CD8-positive, alpha-beta memory T cell (primary cell): ENCODE measurements at regions not wholly inside any gene's neighbourhood (a gene's known extent, or its start where the extent isn't known, plus 50 kb on each side); places are given as distances from the start of the nearest gene placed in this dataset.

Experiments used
- CTCF ChIA-PET: fragments of 350-600 bp; sonication (Branson Sonifier 250); formaldehyde crosslinking; loops from one replicate; lab custom pipeline; 2021; ENCODE audit warnings: antibody characterized with exemption; lab: Charles Lee
- POLR2A ChIA-PET: fragments of 350-600 bp; sonication (Branson Sonifier 250); formaldehyde crosslinking; loops from one replicate; lab custom pipeline; 2021; ENCODE audit warnings: antibody characterized with exemption; lab: Charles Lee
- DNase-seq, 5 donors: peaks; one replicate each; pipeline versions ENCODE4 v3.0.0 to v3.0.0-alpha.2; 2020 to 2022; ENCODE audit warnings: mixed read lengths in 1 of 5
- H3K27ac ChIP-seq: one replicate; pipeline ENCODE4 v1.7.0; 2013; ENCODE audit warnings: low read depth, mild to moderate bottlenecking, low read length, moderate library complexity
- H3K27me3 ChIP-seq: 2 replicates; pipeline ENCODE4 v1.7.0; 2013; ENCODE audit warnings: low read length, mild to moderate bottlenecking; ENCODE audit not compliant: insufficient read depth, poor library complexity, severe bottlenecking
- H3K36me3 ChIP-seq: 2 replicates; pipeline ENCODE4 v1.7.0; 2013; ENCODE audit warnings: mild to moderate bottlenecking, low read length, moderate library complexity; ENCODE audit not compliant: insufficient read depth
- H3K4me1 ChIP-seq: 2 replicates; pipeline ENCODE4 v1.7.0; 2013; ENCODE audit warnings: mild to moderate bottlenecking, low read length, moderate library complexity; ENCODE audit not compliant: insufficient read depth
- H3K4me3 ChIP-seq: 2 replicates; pipeline ENCODE4 v1.7.0; 2013; ENCODE audit warnings: mild to moderate bottlenecking, low read length
- H3K9me3 ChIP-seq: 2 replicates; pipeline ENCODE4 v1.7.0; 2013; ENCODE audit warnings: mild to moderate bottlenecking, low read length
- H3K27ac Mint-ChIP-seq, 8 donors: one replicate each; pipeline ENCODE4 v1.8.0; 2020 to 2021; ENCODE audit warnings: mixed read lengths in 8 of 8, mild to moderate bottlenecking in 6 of 8, inconsistent platforms in 3 of 8, moderate library complexity in 3 of 8
- H3K27me3 Mint-ChIP-seq, 2 donors: one replicate each; pipeline ENCODE4 v1.8.0; 2020 to 2021; ENCODE audit warnings: mixed read lengths in 2 of 2, mild to moderate bottlenecking in 1 of 2, moderate library complexity in 1 of 2
- H3K36me3 Mint-ChIP-seq, 3 donors: one replicate each; pipeline ENCODE4 v1.8.0; 2020 to 2021; ENCODE audit warnings: mixed read lengths in 3 of 3, inconsistent platforms in 1 of 3, mild to moderate bottlenecking in 1 of 3
- H3K4me1 Mint-ChIP-seq, 3 donors: one replicate each; pipeline ENCODE4 v1.8.0; 2020 to 2021; ENCODE audit warnings: mixed read lengths in 3 of 3, inconsistent platforms in 1 of 3, mild to moderate bottlenecking in 1 of 3
- H3K4me3 Mint-ChIP-seq, 7 donors: one replicate each; pipeline ENCODE4 v1.8.0; 2020 to 2021; ENCODE audit warnings: mixed read lengths in 7 of 7, mild to moderate bottlenecking in 6 of 7, moderate library complexity in 4 of 7, inconsistent platforms in 2 of 7
- H3K9me3 Mint-ChIP-seq, 5 donors: one replicate each; pipeline ENCODE4 v1.8.0; 2020 to 2022; ENCODE audit warnings: mixed read lengths in 5 of 5, mild to moderate bottlenecking in 3 of 5, moderate library complexity in 2 of 5, inconsistent platforms in 1 of 5

DNA sequence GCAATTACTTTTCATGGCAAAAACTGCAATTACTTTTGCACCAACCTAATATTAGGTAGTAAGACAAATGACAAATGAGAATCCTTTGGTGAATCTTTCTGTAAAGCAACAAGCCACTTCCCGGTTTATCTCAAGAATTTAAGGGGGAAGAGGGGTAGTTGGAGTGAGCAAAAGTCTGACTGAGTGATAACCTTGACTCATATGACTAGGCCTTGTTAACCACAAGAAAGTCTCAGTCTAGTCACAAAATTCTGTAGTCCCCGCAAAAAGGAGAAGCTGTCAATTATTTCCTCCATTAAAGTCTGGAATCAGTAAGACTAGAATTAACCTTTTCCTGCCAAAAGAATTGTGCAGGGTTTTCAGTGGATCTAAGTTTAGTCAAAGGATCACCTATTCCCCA, 72.2 kb upstream of the GNAO1 start:
- H3K4me3 ChIP-seq, result no peak overlapping the region
- ChIA-PET POLR2A (interaction anchor here (0.7 kb wide), 1 partner anchor 47 kb away, joined by 3 read pairs; no protein-coding TSS in a partner anchor), CTCF (no interaction called here)
- H3K36me3 ChIP-seq, result no peaks in the 10 kb centered on the region
- Mint-ChIP-seq H3K27ac (peak overlapping the region in 1 of 8 donors; percentile 70), H3K9me3 (no peaks in the 10 kb centered on the region), H3K4me3 (no peak overlapping the region), H3K4me1 (peaks cover 0 to 10% (median 2%) of the 10 kb centered on the region in 3 donors), H3K27me3 (peaks cover 5% of the 10 kb centered on the region in 2 donors), H3K36me3 (no peaks in the 10 kb centered on the region)
- no peak overlapping the region for H3K27ac ChIP-seq
- H3K9me3 ChIP-seq, result no peaks in the 10 kb centered on the region
- H3K4me1 ChIP-seq, result no peaks in the 10 kb centered on the region
- DNase-seq, result no peak
- no peaks in the 10 kb centered on the region for H3K27me3 ChIP-seq

DNA sequence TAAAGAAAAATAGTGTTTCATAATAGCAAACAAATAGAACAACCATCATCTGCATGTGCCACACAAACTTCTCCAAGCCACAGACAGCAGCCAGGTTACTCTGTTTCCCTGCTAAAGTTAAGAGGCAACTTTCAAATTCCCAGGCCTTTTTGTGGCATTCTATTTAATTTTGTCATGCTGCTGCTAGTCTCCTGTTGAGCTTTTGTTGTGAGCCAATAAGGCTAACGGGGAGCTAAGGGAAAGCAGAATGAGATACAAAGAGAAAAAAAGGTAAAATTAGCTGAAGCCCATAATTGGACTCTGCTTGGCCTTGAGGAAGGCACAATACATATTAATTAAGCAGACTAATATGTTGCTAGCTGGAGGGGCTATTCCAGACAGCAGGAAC, 74.7 kb upstream of the GNAO1 start:
- no peak overlapping the region for H3K4me3 Mint-ChIP-seq
- H3K9me3 Mint-ChIP-seq, result no peaks in the 10 kb centered on the region
- no peaks in the 10 kb centered on the region for H3K4me1 ChIP-seq
- H3K27ac ChIP-seq, result no peak overlapping the region
- POLR2A ChIA-PET, result no interaction called here
- H3K4me3 ChIP-seq, result no peak overlapping the region
- peaks cover 0 to 5% of the 10 kb centered on the region in 2 donors for H3K27me3 Mint-ChIP-seq
- peaks cover 0 to 10% (median 2%) of the 10 kb centered on the region in 3 donors for H3K4me1 Mint-ChIP-seq
- no peaks in the 10 kb centered on the region for H3K27me3 ChIP-seq
- no peaks in the 10 kb centered on the region for H3K36me3 ChIP-seq
- DNase-seq, result no peak
- no peak overlapping the region for H3K27ac Mint-ChIP-seq
- H3K36me3 Mint-ChIP-seq, result no peaks in the 10 kb centered on the region
- no peaks in the 10 kb centered on the region for H3K9me3 ChIP-seq
- CTCF ChIA-PET, result no interaction called here

DNA sequence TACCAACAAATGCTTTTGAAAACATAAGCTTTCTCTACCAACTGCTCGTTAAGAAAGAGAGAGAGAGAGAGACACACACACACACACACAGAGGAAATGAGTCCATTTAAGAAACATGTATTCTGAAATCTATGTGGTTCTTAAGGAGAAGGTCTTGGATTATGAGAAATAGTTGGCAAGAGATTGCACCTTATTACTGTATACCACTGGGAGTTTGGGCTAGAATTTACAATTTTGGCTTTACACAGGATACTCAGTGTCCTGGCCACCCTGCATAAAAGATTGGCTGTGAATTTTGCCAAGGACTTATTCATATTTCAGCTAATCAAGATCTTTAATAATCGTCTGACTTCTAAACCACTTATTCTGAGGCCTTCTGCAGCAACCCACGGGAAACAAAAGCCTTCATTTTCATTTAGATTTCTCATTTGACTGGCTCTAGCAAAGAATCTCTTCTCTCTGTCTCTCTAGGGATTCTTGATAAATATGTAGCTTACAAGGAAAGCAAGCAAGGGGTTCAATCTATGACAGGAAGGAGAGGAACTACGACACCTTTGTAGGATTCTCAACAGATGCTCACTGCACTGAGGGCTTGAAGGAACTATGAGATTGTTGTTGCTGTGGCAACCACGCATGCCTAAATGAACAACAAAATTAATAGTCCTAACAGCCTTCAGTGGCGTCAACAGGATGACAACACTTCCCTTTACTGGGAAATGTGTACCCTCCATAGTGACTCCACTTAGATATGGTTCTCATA, 75.3 kb upstream of the GNAO1 start:
- POLR2A ChIA-PET, result no interaction called here
- H3K9me3 ChIP-seq, result no peaks in the 10 kb centered on the region
- H3K4me1 Mint-ChIP-seq, result peaks cover 0 to 7% (median 2%) of the 10 kb centered on the region in 3 donors
- peaks cover 0 to 5% of the 10 kb centered on the region in 2 donors for H3K27me3 Mint-ChIP-seq
- no peaks in the 10 kb centered on the region for H3K9me3 Mint-ChIP-seq
- CTCF ChIA-PET, result no interaction called here
- H3K36me3 Mint-ChIP-seq, result no peaks in the 10 kb centered on the region
- H3K27ac ChIP-seq, result no peak overlapping the region
- no peak overlapping the region for H3K4me3 ChIP-seq
- peak overlapping the region in 2 of 8 donors; percentile 17 to 23 for H3K27ac Mint-ChIP-seq
- no peaks in the 10 kb centered on the region for H3K36me3 ChIP-seq
- DNase-seq, result no peak
- no peaks in the 10 kb centered on the region for H3K4me1 ChIP-seq
- no peaks in the 10 kb centered on the region for H3K27me3 ChIP-seq
- no peak overlapping the region for H3K4me3 Mint-ChIP-seq

DNA sequence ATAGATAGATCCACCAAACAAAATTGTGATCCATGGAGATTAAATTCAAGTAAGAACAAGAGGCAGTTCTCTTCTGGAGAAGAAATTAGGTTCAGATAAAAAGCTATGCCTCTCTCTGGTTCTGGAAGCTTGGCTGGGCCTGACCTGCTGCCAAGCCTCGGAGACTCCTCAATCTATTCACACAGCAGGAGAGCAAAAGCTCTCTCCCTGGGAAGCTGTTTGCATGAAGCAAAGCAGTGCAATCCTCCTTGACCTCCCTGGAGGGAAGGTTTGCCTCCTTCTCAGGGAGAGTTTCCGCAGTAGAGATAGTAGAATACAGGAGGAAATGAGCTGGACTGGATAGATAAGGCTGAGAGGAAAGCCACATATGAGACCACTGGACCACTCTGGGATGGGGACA, 78.1 kb upstream of the GNAO1 start:
- H3K4me1 Mint-ChIP-seq, result no peaks in the 10 kb centered on the region
- CTCF ChIA-PET, result no interaction called here

DNA sequence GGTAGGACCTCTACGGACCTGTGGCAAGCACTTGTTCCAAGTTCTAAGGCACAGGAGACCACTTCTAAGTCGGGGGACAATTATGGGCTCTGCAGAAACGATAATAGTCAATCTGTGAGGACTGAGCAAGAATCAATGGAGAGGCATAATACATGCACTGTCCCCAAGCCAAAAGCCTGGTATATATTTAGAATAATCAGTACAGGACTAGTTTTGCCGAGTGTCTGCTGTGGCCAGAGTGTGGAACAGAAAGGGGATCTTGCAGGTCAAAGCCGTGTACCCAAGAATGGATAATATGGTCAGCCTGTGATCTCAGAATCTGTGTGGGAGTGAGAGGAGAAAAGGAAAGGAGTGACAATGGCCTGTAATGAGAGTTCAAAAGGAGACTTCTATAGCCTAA, 80.2 kb upstream of the GNAO1 start:
- Histone ChIP-seq H3K36me3 (no peaks in the 10 kb centered on the region), H3K27ac (no peak overlapping the region), H3K4me3 (no peak overlapping the region), H3K4me1 (no peaks in the 10 kb centered on the region), H3K27me3 (no peaks in the 10 kb centered on the region), H3K9me3 (no peaks in the 10 kb centered on the region)
- POLR2A ChIA-PET, result no interaction called here
- Mint-ChIP-seq H3K36me3 (no peaks in the 10 kb centered on the region), H3K27me3 (peaks cover 0 to 3% of the 10 kb centered on the region in 2 donors), H3K4me3 (no peak overlapping the region), H3K27ac (no peak overlapping the region), H3K4me1 (no peaks in the 10 kb centered on the region), H3K9me3 (no peaks in the 10 kb centered on the region)
- CTCF ChIA-PET, result no interaction called here
- no peak for DNase-seq

More for the DNA sequence above, 78.1 kb upstream of the GNAO1 start:
- Mint-ChIP-seq H3K27ac (no peak overlapping the region), H3K4me3 (no peak overlapping the region), H3K9me3 (no peaks in the 10 kb centered on the region), H3K27me3 (peaks cover 0 to 4% of the 10 kb centered on the region in 2 donors), H3K36me3 (no peaks in the 10 kb centered on the region)
- H3K36me3 ChIP-seq, result no peaks in the 10 kb centered on the region
- POLR2A ChIA-PET, result no interaction called here
- H3K4me3 ChIP-seq, result no peak overlapping the region
- no peaks in the 10 kb centered on the region for H3K27me3 ChIP-seq
- H3K27ac ChIP-seq, result no peak overlapping the region
- H3K9me3 ChIP-seq, result no peaks in the 10 kb centered on the region
- H3K4me1 ChIP-seq, result no peaks in the 10 kb centered on the region
- no peak for DNase-seq

DNA sequence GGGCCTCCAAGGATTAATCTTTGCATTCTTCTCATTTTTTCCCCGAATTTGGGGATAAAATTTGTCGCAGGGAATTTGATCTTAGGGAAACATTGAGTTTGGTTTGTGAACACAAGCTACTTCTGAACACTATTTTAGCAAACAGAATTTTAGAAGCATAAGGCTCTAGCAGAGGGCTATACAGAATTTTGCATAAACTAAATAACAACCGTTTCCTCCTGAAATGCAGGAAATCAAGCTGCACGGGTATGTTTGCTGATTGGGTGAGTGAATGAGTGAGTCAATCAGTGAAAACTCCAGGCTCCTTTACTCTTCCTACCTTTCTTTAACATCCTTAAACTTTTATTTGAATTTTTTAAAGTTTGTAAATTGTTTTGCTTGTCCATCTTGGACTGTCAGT, 81.3 kb upstream of the GNAO1 start:
- no peaks in the 10 kb centered on the region for H3K36me3 Mint-ChIP-seq

DNA sequence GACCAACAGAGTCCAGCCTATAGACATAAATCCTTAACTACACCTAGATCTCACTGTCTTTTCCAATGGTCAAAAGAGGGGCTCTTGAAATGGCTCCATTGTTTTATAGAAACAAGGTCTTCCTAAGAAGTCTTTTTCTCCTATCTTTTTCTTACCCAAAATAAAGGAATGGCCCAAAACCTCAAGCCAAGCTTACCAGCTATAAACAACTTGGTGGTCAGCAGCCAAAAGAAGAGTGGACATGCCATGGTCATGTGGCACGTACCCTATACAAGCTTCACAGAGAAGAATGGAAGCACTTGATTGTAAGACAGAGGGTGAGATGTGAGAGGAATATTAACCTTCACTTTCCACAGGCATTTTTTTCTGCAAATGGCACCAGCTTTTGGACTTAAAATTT, 82.1 kb upstream of the GNAO1 start:
- POLR2A ChIA-PET, result no interaction called here
- no peak overlapping the region for H3K27ac Mint-ChIP-seq
- no peaks in the 10 kb centered on the region for H3K36me3 ChIP-seq
- no peaks in the 10 kb centered on the region for H3K27me3 ChIP-seq
- CTCF ChIA-PET, result interaction anchor here (1.5 to 1.9 kb wide), 2 partner anchors 14 to 209 kb away, joined by 4 to 5 read pairs; no protein-coding TSS in a partner anchor
- H3K4me1 ChIP-seq, result no peaks in the 10 kb centered on the region
- H3K4me3 ChIP-seq, result no peak overlapping the region
- peaks cover 0 to 3% (median 0%) of the 10 kb centered on the region in 5 donors for H3K9me3 Mint-ChIP-seq
- no peaks in the 10 kb centered on the region for H3K9me3 ChIP-seq
- H3K36me3 Mint-ChIP-seq, result no peaks in the 10 kb centered on the region
- no peak for DNase-seq
- no peak overlapping the region for H3K4me3 Mint-ChIP-seq
- H3K4me1 Mint-ChIP-seq, result no peaks in the 10 kb centered on the region
- H3K27ac ChIP-seq, result no peak overlapping the region
- peaks cover 7% of the 10 kb centered on the region in 2 donors for H3K27me3 Mint-ChIP-seq

More for the DNA sequence above, 81.3 kb upstream of the GNAO1 start:
- Histone ChIP-seq H3K36me3 (no peaks in the 10 kb centered on the region), H3K9me3 (no peaks in the 10 kb centered on the region), H3K27ac (no peak overlapping the region), H3K4me1 (no peaks in the 10 kb centered on the region), H3K4me3 (no peak overlapping the region), H3K27me3 (no peaks in the 10 kb centered on the region)
- DNase-seq, result no peak
- H3K4me3 Mint-ChIP-seq, result no peak overlapping the region
- ChIA-PET POLR2A (no interaction called here), CTCF (no interaction called here)
- peaks cover 6% of the 10 kb centered on the region in 2 donors for H3K27me3 Mint-ChIP-seq
- no peaks in the 10 kb centered on the region for H3K4me1 Mint-ChIP-seq
- H3K27ac Mint-ChIP-seq, result no peak overlapping the region
- peaks cover 0 to 3% (median 0%) of the 10 kb centered on the region in 5 donors for H3K9me3 Mint-ChIP-seq

DNA sequence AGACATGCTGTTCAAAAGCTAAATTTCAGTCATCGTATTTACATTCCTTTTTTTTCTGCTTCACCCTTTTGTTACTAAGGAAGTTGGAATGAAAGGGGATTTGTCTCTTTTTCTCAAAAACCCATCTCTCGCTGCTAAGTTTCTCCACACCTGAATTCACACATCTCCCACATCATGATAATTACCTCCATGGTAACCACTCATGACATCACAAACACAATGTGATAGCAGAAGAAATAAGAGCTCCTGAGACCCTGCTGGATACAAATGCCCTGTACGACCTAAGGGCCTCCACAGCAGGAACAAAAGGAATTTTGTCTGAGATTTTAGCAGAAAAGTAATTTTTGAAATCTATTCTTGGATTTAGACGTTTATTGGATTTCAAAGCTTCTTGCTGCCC, 82.6 kb upstream of the GNAO1 start:
- H3K36me3 Mint-ChIP-seq, result no peaks in the 10 kb centered on the region
- peaks cover 7% of the 10 kb centered on the region in 2 donors for H3K27me3 Mint-ChIP-seq
- CTCF ChIA-PET, result interaction anchor here (1.5 to 1.9 kb wide), 2 partner anchors 14 to 210 kb away, joined by 4 to 5 read pairs; no protein-coding TSS in a partner anchor
- no peaks in the 10 kb centered on the region for H3K4me1 Mint-ChIP-seq
- Histone ChIP-seq H3K4me1 (no peaks in the 10 kb centered on the region), H3K27ac (no peak overlapping the region), H3K27me3 (no peaks in the 10 kb centered on the region), H3K36me3 (no peaks in the 10 kb centered on the region), H3K9me3 (no peaks in the 10 kb centered on the region), H3K4me3 (no peak overlapping the region)
- H3K27ac Mint-ChIP-seq, result no peak overlapping the region
- DNase-seq, result no peak
- no peak overlapping the region for H3K4me3 Mint-ChIP-seq
- POLR2A ChIA-PET, result no interaction called here
- H3K9me3 Mint-ChIP-seq, result peaks cover 0 to 3% (median 0%) of the 10 kb centered on the region in 5 donors
